K562 (cell line): ENCODE measurements at regions not wholly inside any gene's neighbourhood (a gene's known extent, or its start where the extent isn't known, plus 50 kb on each side); places are given as distances from the start of the nearest gene placed in this dataset.

Experiments used
- ATAC-seq: fragments of 200-7000 bp; cut with Tn5 transposase; 3 replicates; pipeline ENCODE4 v1.9.1; 2020; ENCODE audit warnings: moderate library complexity
- BruUV-seq: library from RNA; stranded (reverse); fragments of 400-500 nt; replicated peaks from 2 replicates; lab custom pipeline; 2021; lab: Mats Ljungman, UMichigan
- CTCF ChIA-PET: fragments of 300-600 bp; formaldehyde crosslinking; extraction: SDS; loops from one replicate; lab custom pipeline; 2021; ENCODE audit warnings: low intra/inter-chr PET ratio; lab: Yijun Ruan, JAX
- POLR2A ChIA-PET: fragments of 300-600, 350-650 bp; sonication (Branson Sonifier 250); formaldehyde crosslinking; extraction: SDS; loops from one replicate; lab custom pipeline; 2021; ENCODE audit warnings: antibody characterized with exemption, inconsistent platforms; lab: Yijun Ruan, JAX
- DNase-seq, 4 experiments: peaks; one replicate each; pipeline versions ENCODE4 v3.0.0 to v3.0.0-alpha.2; 2011 to 2018; ENCODE audit warnings: low spot score in 3 of 4, mixed read lengths in 3 of 4; ENCODE audit errors: extremely low read depth in 1 of 4
- FAIRE-seq: peaks from 2 replicates; lab custom pipeline; 2011; peaks lifted over from hg19 to GRCh38; lab: Jason Lieb, UNC
- H2AFZ ChIP-seq: 2 replicates; pipeline ENCODE4 v1.6.0; 2011; ENCODE audit warnings: low read depth, low read length, control low read depth, inconsistent platforms
- H3K27ac ChIP-seq: fragments of 200-600 bp; 3 replicates; pipeline ENCODE4 v1.8.0; 2011; ENCODE audit warnings: low read depth, mild to moderate bottlenecking, control low read depth, inconsistent platforms, low read length, moderate library complexity, mixed read lengths; ENCODE audit errors: extremely low read depth
- H3K27me3 ChIP-seq, 2 experiments: fragments of 300-600 bp in 1 of 2; 2 replicates in 1 of 2; 3 replicates in 1 of 2; pipeline versions ENCODE4 v1.6.0 to v1.8.0; 2011; ENCODE audit warnings: inconsistent platforms in 2 of 2, low read length in 2 of 2, mild to moderate bottlenecking in 1 of 2, mixed read lengths in 1 of 2, moderate library complexity in 1 of 2; ENCODE audit not compliant: control insufficient read depth in 2 of 2, insufficient read depth in 2 of 2
- H3K36me3 ChIP-seq: fragments of 300-600 bp; 3 replicates; pipeline ENCODE4 v1.8.0; 2011; ENCODE audit warnings: mild to moderate bottlenecking, low read length, inconsistent platforms; ENCODE audit not compliant: control insufficient read depth, insufficient read depth
- H3K4me1 ChIP-seq, 2 experiments: fragments of 200-600 bp in 1 of 2; replicated peaks in 1 of 2; 2 replicates in 1 of 2; 3 replicates in 1 of 2; pipeline versions ENCODE4 v1.5.1 to v1.8.0; 2011; ENCODE audit warnings: inconsistent platforms in 2 of 2, low read length in 2 of 2, mild to moderate bottlenecking in 1 of 2, mixed read lengths in 1 of 2, moderate library complexity in 1 of 2; ENCODE audit not compliant: control insufficient read depth in 2 of 2, insufficient read depth in 2 of 2
- H3K4me2 ChIP-seq: 2 replicates; pipeline ENCODE4 v1.6.1; 2011; ENCODE audit warnings: low read length, control low read depth, inconsistent platforms, mixed read lengths; ENCODE audit not compliant: insufficient read depth
- H3K4me3 ChIP-seq: fragments of 200-600 bp; sonication (generic), shearing (Covaris generic); 2 replicates; pipeline ENCODE4 v1.5.1; 2016; ENCODE audit warnings: control low read depth, inconsistent platforms
- H3K79me2 ChIP-seq: fragments of 200-600 bp; 3 replicates; pipeline ENCODE4 v1.8.0; 2011; ENCODE audit warnings: low read length, inconsistent platforms; ENCODE audit not compliant: control insufficient read depth, insufficient read depth
- H3K9ac ChIP-seq, 2 experiments: 2 replicates each; pipeline versions ENCODE4 v1.6.0 to v1.6.1; 2011; ENCODE audit warnings: low read depth in 2 of 2, low read length in 2 of 2, control low read depth in 1 of 2, inconsistent platforms in 1 of 2, mild to moderate bottlenecking in 1 of 2, mixed read lengths in 1 of 2; ENCODE audit not compliant: insufficient read depth in 1 of 2
- H3K9me1 ChIP-seq: one replicate; pipeline ENCODE4 v1.6.0; 2011; ENCODE audit warnings: inconsistent platforms, mild to moderate bottlenecking, low read length, moderate library complexity; ENCODE audit not compliant: control insufficient read depth, insufficient read depth
- H3K9me3 ChIP-seq: replicated peaks from 2 replicates; pipeline ENCODE4 v1.5.1; 2011; ENCODE audit warnings: low read depth, low read length, inconsistent platforms; ENCODE audit not compliant: control insufficient read depth, insufficient read depth
- H4K20me1 ChIP-seq: replicated peaks from 2 replicates; pipeline ENCODE4 v1.6.1; 2011; ENCODE audit warnings: low read length, inconsistent platforms, mixed read lengths; ENCODE audit not compliant: control insufficient read depth, insufficient read depth
- FOXA3 ChIP-seq, 2 experiments: fragments of 450-650 bp in 1 of 2; sonication (generic) in 1 of 2; formaldehyde crosslinking; IDR thresholded peaks in 1 of 2; conservative IDR thresholded peaks in 1 of 2; 2 replicates each; pipeline versions ENCODE4 v1.4.0 to v1.8.0; 2020 to 2022; ENCODE audit warnings: mild to moderate bottlenecking in 2 of 2, missing genetic modification reagents in 1 of 2
- MAFG ChIP-seq: fragments of 450-650 bp; conservative IDR thresholded peaks from 2 replicates; pipeline ENCODE4 v1.6.1; 2016; ENCODE audit warnings: missing genetic modification characterization, missing compliant biosample characterization
- POLR2AphosphoS5 ChIP-seq: IDR thresholded peaks from 2 replicates; pipeline ENCODE4 v1.6.1; 2011; ENCODE audit warnings: mild to moderate bottlenecking, low read depth, low read length, moderate library complexity; ENCODE audit not compliant: control insufficient read depth, insufficient read depth
- RAD21 ChIP-seq, 2 experiments: fragments of 250-450 bp in 1 of 2; fragments of 450-650 bp in 1 of 2; sonication (Bioruptor Pico) in 1 of 2; formaldehyde crosslinking in 1 of 2; IDR thresholded peaks in 1 of 2; conservative IDR thresholded peaks in 1 of 2; 2 replicates each; pipeline versions ENCODE4 v1.4.0 to v1.8.0; 2020 to 2022; ENCODE audit warnings: mild to moderate bottlenecking in 2 of 2, moderate library complexity in 1 of 2
- ZNF316 ChIP-seq: fragments of 450-650 bp; IDR thresholded peaks from 2 replicates; pipeline ENCODE4 v1.6.1; 2016
- WGBS: fragments of 100-300 bp; shearing (Covaris generic); methylation state at CpG from one replicate; pipeline ENCODE4 v1.1.6; 2016; ENCODE audit warnings: low coverage, mixed read lengths; ENCODE audit not compliant: insufficient coverage; ENCODE audit errors: missing lambda C conversion rate; 5-methylcytosine and 5-hydroxymethylcytosine counted together
- in situ Hi-C: fragments of 300-500 bp; cut with MboI; formaldehyde crosslinking; loops from 4 replicates; pipeline ENCODE4 v1.15.0; 2018; ENCODE audit warnings: inconsistent platforms, mixed read lengths
- intact Hi-C: fragments of 100-400 bp; cut with micrococcal nuclease; formaldehyde crosslinking; loops from 2 replicates; pipeline ENCODE4 v1.14.2; 2022
- TF ChIP-seq, protein P1 (sequence below): fragments of 450-650 bp; IDR thresholded peaks from 2 replicates; pipeline ENCODE4 v1.6.1; 2017; ENCODE audit warnings: antibody characterized with exemption, mild to moderate bottlenecking
- TF ChIP-seq, protein P2 (sequence below), 3 experiments: IDR thresholded peaks in 2 of 3; conservative IDR thresholded peaks in 1 of 3; 2 replicates each; pipeline ENCODE4 v1.5.1; 2011 to 2012; ENCODE audit warnings: low read length in 3 of 3, mild to moderate bottlenecking in 3 of 3, control low read depth in 2 of 3, improper control_type of control experiment in 1 of 3, inconsistent platforms in 1 of 3, low read depth in 1 of 3, mixed read lengths in 1 of 3, moderate library complexity in 1 of 3; ENCODE audit not compliant: insufficient read depth in 2 of 3

DNA sequence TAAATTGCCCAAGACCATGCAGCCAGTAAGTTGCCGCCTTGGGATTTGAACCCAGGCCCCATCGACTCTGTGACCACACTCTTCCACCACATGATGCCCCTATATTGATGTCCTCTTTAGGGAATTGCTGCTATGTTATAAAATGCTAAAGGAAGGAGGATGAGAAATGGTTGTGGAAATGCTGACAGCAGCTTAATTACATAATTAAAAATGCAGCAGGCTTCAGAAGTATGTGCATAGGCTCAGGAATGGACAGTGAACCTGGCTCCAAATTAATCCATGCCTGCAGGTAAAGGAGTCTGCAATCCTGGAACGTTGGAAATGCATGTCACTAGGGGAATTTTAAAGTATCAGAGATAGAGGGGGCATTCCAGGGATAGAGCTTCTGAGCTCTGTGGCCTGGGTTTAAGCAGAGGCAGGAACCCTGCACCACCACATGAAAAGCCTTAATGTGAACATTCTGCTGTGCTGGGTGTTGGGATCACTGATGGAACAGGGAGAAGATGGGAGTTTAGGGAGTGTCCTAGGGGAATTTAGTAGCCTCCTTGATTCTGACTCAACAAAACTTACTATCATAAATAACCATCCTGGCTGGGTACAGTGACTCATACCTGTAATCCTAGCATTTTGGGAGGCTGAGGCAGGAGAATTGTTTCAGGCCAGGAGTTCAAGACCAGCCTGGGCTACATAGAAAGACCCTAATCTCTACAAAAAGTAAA lies 76.1 kb upstream of the CCDC85A start:
- Histone ChIP-seq H3K4me3 (no peak overlapping the region), H3K79me2 (no peaks in the 10 kb centered on the region), H2AFZ (no peak overlapping the region), H3K9me3 (no peaks in the 10 kb centered on the region), H3K4me1 (no peaks in the 10 kb centered on the region), H3K27me3 (peaks cover 0 to 8% of the 10 kb centered on the region in 2 experiments; a peak in 3 of 5 replicates), H3K36me3 (no peaks in the 10 kb centered on the region), H3K27ac (no peak overlapping the region), H3K9ac (no peak overlapping the region), H3K9me1 (no peaks in the 10 kb centered on the region), H4K20me1 (no peaks in the 10 kb centered on the region), H3K4me2 (no peak overlapping the region)
- no TSS peak for BruUV-seq
- CTCF ChIA-PET: no interaction called here
- FAIRE-seq (no peak), ATAC-seq (no peak), DNase-seq (no peak)
- TF ChIP-seq POLR2AphosphoS5: no peak
- peak; percentile 23; the same call in 1 of the 2 replicates for TF ChIP-seq ZNF316
- 0 out of 2 replicates have a peak, but pooled peaks have one; percentile 7 for TF ChIP-seq MAFG
- in situ Hi-C loops (no loop called here), intact Hi-C loops (no loop called here)
- POLR2A ChIA-PET: no interaction called here
- WGBS: 4% methylated on average over 3 of the region's 3 CpGs

DNA sequence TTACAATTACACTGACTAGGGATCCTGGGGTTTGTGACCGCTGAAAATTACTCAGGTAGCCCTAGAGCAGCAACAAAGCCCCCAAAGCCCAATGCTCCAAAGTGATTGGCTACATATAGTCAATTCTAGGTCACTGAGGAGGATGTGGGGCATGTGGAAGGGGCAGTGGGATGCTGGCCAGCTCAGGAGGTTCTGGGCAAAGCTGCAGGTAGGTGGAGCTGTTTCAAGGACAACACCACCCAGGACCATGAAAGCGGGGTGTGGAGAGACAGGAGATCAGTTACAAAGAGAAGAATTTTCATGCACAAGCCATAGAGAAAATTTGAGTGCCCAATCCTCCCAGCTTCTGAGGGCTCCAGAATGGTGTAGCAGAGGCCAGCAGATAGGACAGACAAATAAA lies 75.0 kb upstream of the CCDC85A start:
- ChIA-PET CTCF (interaction anchor here (1.1 kb wide), 1 partner anchor 24 kb away, joined by 4 read pairs; no protein-coding TSS in a partner anchor), POLR2A (interaction anchor here (1.2 kb wide), 1 partner anchor 10 kb away, joined by 3 read pairs; no protein-coding TSS in a partner anchor)
- no TSS peak for BruUV-seq
- FAIRE-seq (no peak), ATAC-seq (peak; percentile 83), DNase-seq (peak in 2 of 4 experiments; percentile 15 to 29)
- Histone ChIP-seq H3K4me1 (no peaks in the 10 kb centered on the region), H3K27me3 (peaks cover 0 to 8% of the 10 kb centered on the region in 2 experiments; a peak in 3 of 5 replicates), H3K9ac (no peak overlapping the region), H3K4me2 (no peak overlapping the region), H3K79me2 (no peaks in the 10 kb centered on the region), H3K27ac (no peak overlapping the region), H3K4me3 (no peak overlapping the region), H3K9me1 (no peaks in the 10 kb centered on the region), H4K20me1 (no peaks in the 10 kb centered on the region), H3K9me3 (no peaks in the 10 kb centered on the region), H2AFZ (no peak overlapping the region), H3K36me3 (no peaks in the 10 kb centered on the region)
- WGBS: 4% methylated on average over 2 of the region's 2 CpGs
- in situ Hi-C loops (no loop called here), intact Hi-C loops (no loop called here)
- TF ChIP-seq, protein P1, sequence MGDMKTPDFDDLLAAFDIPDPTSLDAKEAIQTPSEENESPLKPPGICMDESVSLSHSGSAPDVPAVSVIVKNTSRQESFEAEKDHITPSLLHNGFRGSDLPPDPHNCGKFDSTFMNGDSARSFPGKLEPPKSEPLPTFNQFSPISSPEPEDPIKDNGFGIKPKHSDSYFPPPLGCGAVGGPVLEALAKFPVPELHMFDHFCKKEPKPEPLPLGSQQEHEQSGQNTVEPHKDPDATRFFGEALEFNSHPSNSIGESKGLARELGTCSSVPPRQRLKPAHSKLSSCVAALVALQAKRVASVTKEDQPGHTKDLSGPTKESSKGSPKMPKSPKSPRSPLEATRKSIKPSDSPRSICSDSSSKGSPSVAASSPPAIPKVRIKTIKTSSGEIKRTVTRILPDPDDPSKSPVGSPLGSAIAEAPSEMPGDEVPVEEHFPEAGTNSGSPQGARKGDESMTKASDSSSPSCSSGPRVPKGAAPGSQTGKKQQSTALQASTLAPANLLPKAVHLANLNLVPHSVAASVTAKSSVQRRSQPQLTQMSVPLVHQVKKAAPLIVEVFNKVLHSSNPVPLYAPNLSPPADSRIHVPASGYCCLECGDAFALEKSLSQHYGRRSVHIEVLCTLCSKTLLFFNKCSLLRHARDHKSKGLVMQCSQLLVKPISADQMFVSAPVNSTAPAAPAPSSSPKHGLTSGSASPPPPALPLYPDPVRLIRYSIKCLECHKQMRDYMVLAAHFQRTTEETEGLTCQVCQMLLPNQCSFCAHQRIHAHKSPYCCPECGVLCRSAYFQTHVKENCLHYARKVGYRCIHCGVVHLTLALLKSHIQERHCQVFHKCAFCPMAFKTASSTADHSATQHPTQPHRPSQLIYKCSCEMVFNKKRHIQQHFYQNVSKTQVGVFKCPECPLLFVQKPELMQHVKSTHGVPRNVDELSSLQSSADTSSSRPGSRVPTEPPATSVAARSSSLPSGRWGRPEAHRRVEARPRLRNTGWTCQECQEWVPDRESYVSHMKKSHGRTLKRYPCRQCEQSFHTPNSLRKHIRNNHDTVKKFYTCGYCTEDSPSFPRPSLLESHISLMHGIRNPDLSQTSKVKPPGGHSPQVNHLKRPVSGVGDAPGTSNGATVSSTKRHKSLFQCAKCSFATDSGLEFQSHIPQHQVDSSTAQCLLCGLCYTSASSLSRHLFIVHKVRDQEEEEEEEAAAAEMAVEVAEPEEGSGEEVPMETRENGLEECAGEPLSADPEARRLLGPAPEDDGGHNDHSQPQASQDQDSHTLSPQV: no peak
- TF ChIP-seq FOXA3 (CRISPR knock-in tag; conservative IDR thresholded peaks at IDR 0.05 in 1 of 2, IDR thresholded peaks at IDR 0.05 in 1 of 2): no peak
- 0 out of 4 replicates have a peak, but pooled peaks of 1 of the 2 experiments have one; percentile 6 for TF ChIP-seq RAD21 (CRISPR knock-in tag; conservative IDR thresholded peaks at IDR 0.05 in 1 of 2, IDR thresholded peaks at IDR 0.05 in 1 of 2)
- TF ChIP-seq, protein P2, sequence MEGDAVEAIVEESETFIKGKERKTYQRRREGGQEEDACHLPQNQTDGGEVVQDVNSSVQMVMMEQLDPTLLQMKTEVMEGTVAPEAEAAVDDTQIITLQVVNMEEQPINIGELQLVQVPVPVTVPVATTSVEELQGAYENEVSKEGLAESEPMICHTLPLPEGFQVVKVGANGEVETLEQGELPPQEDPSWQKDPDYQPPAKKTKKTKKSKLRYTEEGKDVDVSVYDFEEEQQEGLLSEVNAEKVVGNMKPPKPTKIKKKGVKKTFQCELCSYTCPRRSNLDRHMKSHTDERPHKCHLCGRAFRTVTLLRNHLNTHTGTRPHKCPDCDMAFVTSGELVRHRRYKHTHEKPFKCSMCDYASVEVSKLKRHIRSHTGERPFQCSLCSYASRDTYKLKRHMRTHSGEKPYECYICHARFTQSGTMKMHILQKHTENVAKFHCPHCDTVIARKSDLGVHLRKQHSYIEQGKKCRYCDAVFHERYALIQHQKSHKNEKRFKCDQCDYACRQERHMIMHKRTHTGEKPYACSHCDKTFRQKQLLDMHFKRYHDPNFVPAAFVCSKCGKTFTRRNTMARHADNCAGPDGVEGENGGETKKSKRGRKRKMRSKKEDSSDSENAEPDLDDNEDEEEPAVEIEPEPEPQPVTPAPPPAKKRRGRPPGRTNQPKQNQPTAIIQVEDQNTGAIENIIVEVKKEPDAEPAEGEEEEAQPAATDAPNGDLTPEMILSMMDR (IDR thresholded peaks at IDR 0.05 in 2 of 3, conservative IDR thresholded peaks at IDR 0.05 in 1 of 3; ENCODE audit: insufficient read depth in 2 of 3, low read depth in 1 of 3, low read length in 3 of 3): peak; percentile 15 to 46 (median 38); a peak in 2 of 6 replicates
